ENCODE measurements at regions not wholly inside any gene's neighbourhood (a gene's known extent, or its start where the extent isn't known, plus 50 kb on each side); places are given as distances from the start of the nearest gene placed in this dataset.

GRCh38 chr21:35245879-35246278 is 196.8 kb upstream of the RUNX1 start:
- no peak for TF ChIP-seq POLR2A (IDR thresholded peaks at IDR 0.05; ENCODE audit: low read length)
- TF ChIP-seq GATA1 (IDR thresholded peaks at IDR 0.05; ENCODE audit: low read depth, low read length): no peak

Measured in erythroblast (primary cell).